ENCODE measurements at regions not wholly inside any gene's neighbourhood (a gene's known extent, or its start where the extent isn't known, plus 50 kb on each side); places are given as distances from the start of the nearest gene placed in this dataset.

GRCh38 chr2:150716186-150716585 lies 228.7 kb upstream of the RND3 start:
- TF ChIP-seq, protein P1, sequence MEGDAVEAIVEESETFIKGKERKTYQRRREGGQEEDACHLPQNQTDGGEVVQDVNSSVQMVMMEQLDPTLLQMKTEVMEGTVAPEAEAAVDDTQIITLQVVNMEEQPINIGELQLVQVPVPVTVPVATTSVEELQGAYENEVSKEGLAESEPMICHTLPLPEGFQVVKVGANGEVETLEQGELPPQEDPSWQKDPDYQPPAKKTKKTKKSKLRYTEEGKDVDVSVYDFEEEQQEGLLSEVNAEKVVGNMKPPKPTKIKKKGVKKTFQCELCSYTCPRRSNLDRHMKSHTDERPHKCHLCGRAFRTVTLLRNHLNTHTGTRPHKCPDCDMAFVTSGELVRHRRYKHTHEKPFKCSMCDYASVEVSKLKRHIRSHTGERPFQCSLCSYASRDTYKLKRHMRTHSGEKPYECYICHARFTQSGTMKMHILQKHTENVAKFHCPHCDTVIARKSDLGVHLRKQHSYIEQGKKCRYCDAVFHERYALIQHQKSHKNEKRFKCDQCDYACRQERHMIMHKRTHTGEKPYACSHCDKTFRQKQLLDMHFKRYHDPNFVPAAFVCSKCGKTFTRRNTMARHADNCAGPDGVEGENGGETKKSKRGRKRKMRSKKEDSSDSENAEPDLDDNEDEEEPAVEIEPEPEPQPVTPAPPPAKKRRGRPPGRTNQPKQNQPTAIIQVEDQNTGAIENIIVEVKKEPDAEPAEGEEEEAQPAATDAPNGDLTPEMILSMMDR (IDR thresholded peaks at IDR 0.05): no peak
- no peak for TF ChIP-seq POLR2A (IDR thresholded peaks at IDR 0.05)
